Heart right ventricle (tissue), 16 donors: ENCODE measurements at regions not wholly inside any gene's neighbourhood (a gene's known extent, or its start where the extent isn't known, plus 50 kb on each side); places are given as distances from the start of the nearest gene placed in this dataset.

ENCODE experiments used
- ATAC-seq, 8 donors: fragments of 200-7000 bp; cut with Tn5 transposase; one replicate each; pipeline ENCODE4 v1.9.1; 2020; ENCODE audit warnings: mild to moderate bottlenecking in 8 of 8, moderate library complexity in 8 of 8, moderate number of reproducible peaks in 1 of 8
- DNase-seq, 2 donors: peaks; one replicate each; pipeline ENCODE4 v3.0.0-alpha.2; 2020
- H3K27ac ChIP-seq, 10 donors: fragments of 200-600 bp; sonication (generic) in 2 of 10; one replicate each; pipeline versions ENCODE4 v1.5.0 to v1.8.0; 2020 to 2022; ENCODE audit warnings: mild to moderate bottlenecking in 3 of 10
- H3K27me3 ChIP-seq, 7 donors: fragments of 200-600 bp; one replicate each; pipeline ENCODE4 v1.8.0; 2021 to 2022; ENCODE audit warnings: mild to moderate bottlenecking in 2 of 7
- H3K36me3 ChIP-seq, 9 donors: fragments of 200-600 bp; sonication (generic) in 1 of 9; one replicate each; pipeline versions ENCODE4 v1.5.0 to v1.8.0; 2020 to 2022; ENCODE audit warnings: mild to moderate bottlenecking in 2 of 9
- H3K4me1 ChIP-seq, 9 donors: fragments of 200-600 bp; sonication (generic) in 1 of 9; one replicate each; pipeline versions ENCODE4 v1.5.0 to v1.8.0; 2020 to 2022; ENCODE audit warnings: mild to moderate bottlenecking in 4 of 9
- H3K4me3 ChIP-seq, 10 donors: fragments of 200-600 bp; sonication (generic) in 2 of 10; one replicate each; pipeline versions ENCODE4 v1.5.0 to v1.8.0; 2020 to 2022; ENCODE audit warnings: mild to moderate bottlenecking in 7 of 10, moderate library complexity in 2 of 10
- H3K9me3 ChIP-seq, 11 donors: fragments of 200-600 bp in 10 of 11; sonication (generic) in 2 of 11; one replicate each; pipeline versions ENCODE4 v1.5.0 to v1.8.0; 2013 to 2022; ENCODE audit warnings: mild to moderate bottlenecking in 2 of 11, control low read depth in 1 of 11, moderate library complexity in 1 of 11
- CTCF ChIP-seq, 9 donors: fragments of 200-600 bp; sonication (generic) in 2 of 9; IDR thresholded peaks; one replicate each; pipeline versions ENCODE4 v1.5.0 to v1.8.0; 2021 to 2022; ENCODE audit warnings: antibody characterized with exemption in 9 of 9, mild to moderate bottlenecking in 5 of 9, moderate library complexity in 1 of 9
- WGBS, 2 donors: extraction: QIAGEN DNeasy Blood & Tissue Kit; methylation state at CpG; one replicate each; pipeline ENCODE4 v1.1.7; 2013; ENCODE audit warnings: inconsistent platforms in 1 of 2; 5-methylcytosine and 5-hydroxymethylcytosine counted together
- intact Hi-C, 10 donors: fragments of 100-400 bp; cut with DNase I; formaldehyde crosslinking; loops; one replicate each; pipeline versions ENCODE4 v1.11.1 to v1.14.2; 2022
- donor health status: Arrhythmogenic right ventricular cardiomyopathy.
- donor health status: ischemic (EF 13 %, LVEDD 7.1; RV severe dilation, severe dysfunction).
- donor health status: healthy with polysubstance abuse.
- donor health status: DM: no; HTN: yes; CAD: no.
- donor health status: DM: no; HTN: no; CAD: no.
- donor health status: ischemic (EF 25% LVEDD 6.9; RV normal size, moderate dysfunction).
- donor health status: ischemic (EF 25% LVEDD 5.7; RV mildly dilated, moderate dysfunction).
- donor health status: healthy.
- donor health status: DM: yes; HTN: yes; CAD: no.
- donor health status: Ischemic cardiomyopathy.
- donor health status: ischemic (EF 35%, LVEDD 5.7; RV mildly dilated, moderate dysfunction).
- donor health status: nonischemic (EF 11% LVEDD 7.7; RV severe dilation, severe dysfunction).
- donor health status: DM: yes; HTN: yes; CAD: no.
- donor health status: PGD.
- donor health status: ischemic (EF 29% LVEDD 5.4; RV normal size, mild dysfunction).
- donor health status: nonischemic (EF 23%, LVEDD 6.1; RV moderate dilation, normal function).

DNA sequence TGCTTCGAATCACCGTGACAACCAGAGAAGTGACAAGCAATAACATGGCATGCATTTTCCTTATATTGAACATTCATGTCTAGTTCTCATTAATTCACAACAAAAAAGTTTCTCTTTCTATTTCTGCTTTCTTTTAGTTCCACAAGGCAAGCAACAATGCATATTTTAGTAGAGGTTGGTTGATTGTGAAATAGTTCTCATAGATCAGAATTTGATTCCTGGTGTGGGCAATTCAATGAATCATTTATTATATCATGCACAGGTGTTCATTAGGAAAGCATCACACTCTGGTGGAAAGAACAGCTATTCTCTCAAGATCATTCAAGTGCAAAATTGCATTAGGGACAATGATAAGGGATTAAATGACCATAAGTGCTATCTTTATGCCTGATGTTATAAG is 980.9 kb downstream of the BRINP3 start:
- Histone ChIP-seq H3K27ac (no peak overlapping the region), H3K4me1 (no peaks in the 10 kb centered on the region), H3K27me3 (no peaks in the 10 kb centered on the region), H3K4me3 (no peak overlapping the region), H3K9me3 (no peaks in the 10 kb centered on the region), H3K36me3 (no peaks in the 10 kb centered on the region)
- intact Hi-C loops, result no loop called here
- 70 to 84% methylated on average over 2 of the region's 2 CpGs for WGBS, 2 donors
- ATAC-seq (no peak), DNase-seq (no peak)
- no peak for TF ChIP-seq CTCF (IDR thresholded peaks at IDR 0.05)

DNA sequence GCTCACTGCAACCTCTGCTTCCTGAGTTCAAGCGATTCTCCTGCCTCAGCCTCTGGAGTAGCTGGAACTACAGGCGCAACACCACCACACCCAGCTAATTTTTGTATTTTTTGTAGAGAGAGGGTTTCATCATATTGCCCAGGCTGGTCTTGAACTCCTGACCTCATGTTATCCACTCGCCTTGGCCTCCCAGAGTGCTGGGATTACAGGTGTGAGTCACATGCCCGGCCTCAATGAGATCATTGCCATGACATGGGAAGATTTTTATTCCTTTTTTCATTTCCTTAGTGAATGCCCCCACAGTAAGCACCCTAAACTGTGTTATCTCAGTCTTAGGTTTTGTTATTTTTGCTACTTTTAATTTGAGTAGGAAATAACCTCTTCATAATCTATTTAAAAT is 977.9 kb downstream of the BRINP3 start:
- intact Hi-C loops, result no loop called here
- H3K4me1 ChIP-seq, result no peaks in the 10 kb centered on the region
- no peak for ATAC-seq
- no peaks in the 10 kb centered on the region for H3K36me3 ChIP-seq
- H3K4me3 ChIP-seq, result no peak overlapping the region
- H3K27me3 ChIP-seq, result no peaks in the 10 kb centered on the region
- no peak for TF ChIP-seq CTCF (IDR thresholded peaks at IDR 0.05)
- no peak for DNase-seq
- no peak overlapping the region for H3K27ac ChIP-seq
- 69 to 70% methylated on average over 4 of the region's 4 CpGs for WGBS, 2 donors
- H3K9me3 ChIP-seq, result peaks cover 0 to 3% (median 0%) of the 10 kb centered on the region in 11 donors

DNA sequence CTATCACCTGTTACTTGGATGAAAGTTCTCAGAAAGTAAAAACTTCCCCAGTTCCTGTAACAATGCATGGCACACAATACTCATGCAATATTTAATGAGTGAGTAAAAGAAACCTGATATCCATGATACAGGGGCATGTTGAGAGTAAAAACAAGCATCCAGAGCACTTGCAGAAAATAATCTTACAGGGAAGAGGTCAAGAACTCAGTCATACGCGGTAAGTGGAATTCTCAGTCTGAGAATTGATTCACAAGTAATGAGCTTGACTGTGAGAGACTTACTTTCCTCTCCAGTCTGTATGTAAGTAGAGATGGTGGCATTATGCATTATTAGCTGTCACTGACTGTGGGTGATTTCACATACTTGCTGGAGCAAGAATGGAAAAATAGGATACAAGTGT is 976.9 kb downstream of the BRINP3 start:
- Histone ChIP-seq H3K27me3 (no peaks in the 10 kb centered on the region), H3K36me3 (no peaks in the 10 kb centered on the region), H3K27ac (no peak overlapping the region), H3K4me3 (no peak overlapping the region), H3K9me3 (peaks cover 0 to 7% (median 0%) of the 10 kb centered on the region in 11 donors), H3K4me1 (no peaks in the 10 kb centered on the region)
- no peak for ATAC-seq
- no peak for TF ChIP-seq CTCF (IDR thresholded peaks at IDR 0.05)
- DNase-seq, result no peak
- intact Hi-C loops, result no loop called here
- WGBS, 2 donors, result 85 to 88% methylated on average over 2 of the region's 2 CpGs

DNA sequence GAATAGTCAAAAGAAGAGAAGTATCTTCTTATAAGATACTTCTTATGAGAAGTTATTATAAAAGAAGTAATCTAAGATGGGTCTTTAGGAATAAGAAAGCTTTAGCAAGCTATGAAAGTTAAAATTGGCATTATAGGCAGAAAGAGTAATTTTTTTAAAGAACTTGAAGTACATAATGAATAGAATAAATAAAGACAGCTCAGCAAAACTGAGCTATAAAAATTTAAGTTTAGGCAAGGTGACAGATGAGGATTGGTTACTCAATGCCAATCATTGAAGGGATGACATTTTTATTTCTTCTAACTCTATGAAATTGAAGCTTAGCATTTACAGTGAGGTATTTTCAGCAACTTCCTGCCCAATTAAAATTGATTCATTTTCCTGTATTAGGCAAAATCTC is 966.8 kb downstream of the BRINP3 start:
- no peaks in the 10 kb centered on the region for H3K4me1 ChIP-seq
- H3K36me3 ChIP-seq, result no peaks in the 10 kb centered on the region
- H3K27me3 ChIP-seq, result no peaks in the 10 kb centered on the region
- no peak for TF ChIP-seq CTCF (IDR thresholded peaks at IDR 0.05)
- H3K9me3 ChIP-seq, result peaks cover 0 to 39% (median 0%) of the 10 kb centered on the region in 11 donors
- intact Hi-C loops, result no loop called here
- ATAC-seq (no peak), DNase-seq (no peak)
- H3K27ac ChIP-seq, result no peak overlapping the region
- no peak overlapping the region for H3K4me3 ChIP-seq

- H3K4me3 ChIP-seq, result no peak overlapping the region
- no peak for DNase-seq
- no peak for TF ChIP-seq CTCF (IDR thresholded peaks at IDR 0.05)
These were observed 964.6 kb downstream of the BRINP3 start for GRCh38 chr1:189513091-189513490.

More at GRCh38 chr1:189513091-189513490, 964.6 kb downstream of the BRINP3 start:
- intact Hi-C loops, result no loop called here
- WGBS, 2 donors, result 75 to 78% methylated on average over 6 of the region's 6 CpGs
- Histone ChIP-seq H3K27ac (no peak overlapping the region), H3K27me3 (no peaks in the 10 kb centered on the region), H3K9me3 (peaks cover 0 to 50% (median 0%) of the 10 kb centered on the region in 11 donors), H3K4me1 (no peaks in the 10 kb centered on the region), H3K36me3 (no peaks in the 10 kb centered on the region)
- no peak for ATAC-seq
